WTC11 (cell line): ENCODE measurements at regions not wholly inside any gene's neighbourhood (a gene's known extent, or its start where the extent isn't known, plus 50 kb on each side); places are given as distances from the start of the nearest gene placed in this dataset.

ENCODE experiments used
- ATAC-seq: fragments of 200-7000 bp; cut with Tn5 transposase; 2 replicates; pipeline ENCODE4 v1.10.0; 2021; ENCODE audit warnings: mild to moderate bottlenecking, moderate library complexity
- CTCF ChIA-PET: fragments of 300-600 bp; sonication (Branson Sonifier 250); formaldehyde crosslinking; loops from one replicate; lab custom pipeline; 2021; ENCODE audit warnings: antibody characterized with exemption; lab: Charles Lee
- POLR2A ChIA-PET: fragments of 350-600 bp; sonication (Branson Sonifier 250); formaldehyde crosslinking; loops from one replicate; lab custom pipeline; 2021; ENCODE audit warnings: antibody characterized with exemption; lab: Charles Lee
- DNase-seq: peaks from one replicate; pipeline ENCODE4 v3.0.0; 2021; ENCODE audit warnings: low spot score
- H3K27ac Mint-ChIP-seq: 2 replicates; pipeline ENCODE4 v1.8.0; 2021; ENCODE audit warnings: mixed read lengths
- H3K27me3 Mint-ChIP-seq: 2 replicates; pipeline ENCODE4 v1.8.0; 2021; ENCODE audit warnings: low read depth, mild to moderate bottlenecking, moderate library complexity, mixed read lengths
- H3K36me3 Mint-ChIP-seq: 2 replicates; pipeline ENCODE4 v1.8.0; 2021; ENCODE audit warnings: mixed read lengths
- H3K4me1 Mint-ChIP-seq: 2 replicates; pipeline ENCODE4 v1.8.0; 2022; ENCODE audit warnings: mixed read lengths
- H3K4me3 Mint-ChIP-seq: 2 replicates; pipeline ENCODE4 v1.8.0; 2021; ENCODE audit warnings: mild to moderate bottlenecking, moderate library complexity, mixed read lengths
- H3K9me3 Mint-ChIP-seq: 2 replicates; pipeline ENCODE4 v1.8.0; 2021; ENCODE audit warnings: mixed read lengths
- ATF3 ChIP-seq: sonication (generic); formaldehyde crosslinking; conservative IDR thresholded peaks from 2 replicates; pipeline ENCODE4 v1.8.1; 2022; ENCODE audit warnings: mild to moderate bottlenecking, missing genetic modification reagents
- CREB1 ChIP-seq: sonication (generic); formaldehyde crosslinking; IDR thresholded peaks from 2 replicates; pipeline ENCODE4 v1.8.0; 2023; ENCODE audit warnings: mild to moderate bottlenecking, missing genetic modification reagents
- CREM ChIP-seq: sonication (generic); formaldehyde crosslinking; IDR thresholded peaks from 2 replicates; pipeline ENCODE4 v1.8.1; 2022; ENCODE audit warnings: mild to moderate bottlenecking, missing genetic modification reagents, moderate library complexity
- EMX1 ChIP-seq: fragments of 250-450 bp; sonication (Bioruptor Pico); IDR thresholded peaks from 2 replicates; pipeline ENCODE4 v1.8.0; 2021; ENCODE audit warnings: mild to moderate bottlenecking
- MLX ChIP-seq: sonication (generic); formaldehyde crosslinking; IDR thresholded peaks from 2 replicates; pipeline ENCODE4 v1.8.1; 2023; ENCODE audit warnings: mild to moderate bottlenecking, missing genetic modification reagents, moderate library complexity
- MXD4 ChIP-seq: fragments of 250-450 bp; sonication (Bioruptor Pico); IDR thresholded peaks from 2 replicates; pipeline ENCODE4 v1.8.0; 2021; ENCODE audit warnings: mild to moderate bottlenecking, moderate library complexity, borderline replicate concordance
- PRDM15 ChIP-seq: sonication (generic); formaldehyde crosslinking; IDR thresholded peaks from 2 replicates; pipeline ENCODE4 v1.8.0; 2022; ENCODE audit warnings: missing genetic modification reagents
- SMAD3 ChIP-seq: sonication (generic); formaldehyde crosslinking; IDR thresholded peaks from 2 replicates; pipeline ENCODE4 v1.8.0; 2022; ENCODE audit warnings: missing genetic modification reagents, mild to moderate bottlenecking, borderline replicate concordance
- SMAD4 ChIP-seq: sonication (generic); formaldehyde crosslinking; IDR thresholded peaks from 2 replicates; pipeline ENCODE4 v1.8.0; 2022; ENCODE audit warnings: mild to moderate bottlenecking, missing genetic modification reagents
- SOX15 ChIP-seq: fragments of 250-450 bp; sonication (Bioruptor Pico); IDR thresholded peaks from 2 replicates; pipeline ENCODE4 v1.9.0; 2021; ENCODE audit warnings: mild to moderate bottlenecking
- SP1 ChIP-seq: sonication (generic); formaldehyde crosslinking; conservative IDR thresholded peaks from 2 replicates; pipeline ENCODE4 v1.8.1; 2022; ENCODE audit warnings: missing genetic modification reagents
- TEAD4 ChIP-seq: sonication (generic); formaldehyde crosslinking; IDR thresholded peaks from 2 replicates; pipeline ENCODE4 v1.8.0; 2022; ENCODE audit warnings: mild to moderate bottlenecking, missing genetic modification reagents
- TP53 ChIP-seq: sonication (generic); formaldehyde crosslinking; IDR thresholded peaks from 2 replicates; pipeline ENCODE4 v1.8.1; 2023; ENCODE audit warnings: mild to moderate bottlenecking, missing genetic modification reagents
- ZNF121 ChIP-seq: sonication (generic); formaldehyde crosslinking; IDR thresholded peaks from 2 replicates; pipeline ENCODE4 v1.8.0; 2023; ENCODE audit warnings: missing genetic modification reagents
- TF ChIP-seq, protein P1 (sequence below): fragments of 200-600 bp; IDR thresholded peaks from 2 replicates; pipeline ENCODE4 v1.8.0; 2022; ENCODE audit warnings: antibody characterized with exemption
- TF ChIP-seq, protein P2 (sequence below): sonication (generic); formaldehyde crosslinking; IDR thresholded peaks from 2 replicates; pipeline ENCODE4 v1.8.1; 2022; ENCODE audit warnings: mild to moderate bottlenecking, moderate library complexity, missing genetic modification reagents

GRCh38 chr11:115629456-115630015 is 125.3 kb upstream of the CADM1 start:
- no peak overlapping the region for H3K4me3 Mint-ChIP-seq
- no peak for DNase-seq
- no peak for ATAC-seq
- H3K27me3 Mint-ChIP-seq = no peaks in the 10 kb centered on the region
- peaks cover 11% of the 10 kb centered on the region for H3K4me1 Mint-ChIP-seq
- peaks cover 13% of the 10 kb centered on the region for H3K9me3 Mint-ChIP-seq
- no peak overlapping the region for H3K27ac Mint-ChIP-seq
- ChIA-PET POLR2A (no interaction called here), CTCF (interaction anchor here (1.3 kb wide), 1 partner anchor 360 kb away, joined by 4 read pairs; no protein-coding TSS in a partner anchor)
- peaks cover 8% of the 10 kb centered on the region; the same call in 1 of the 2 replicates for H3K36me3 Mint-ChIP-seq
- TF ChIP-seq SMAD3 (no peak), MXD4 (CRISPR knock-in tag) (no peak), SOX15 (CRISPR knock-in tag) (no peak), MLX (CRISPR knock-in tag) (no peak), SP1 (CRISPR knock-in tag) (no peak), SMAD4 (CRISPR knock-in tag) (no peak), CREM (CRISPR knock-in tag) (no peak), ZNF121 (CRISPR knock-in tag) (no peak)
- TF ChIP-seq, protein P1, sequence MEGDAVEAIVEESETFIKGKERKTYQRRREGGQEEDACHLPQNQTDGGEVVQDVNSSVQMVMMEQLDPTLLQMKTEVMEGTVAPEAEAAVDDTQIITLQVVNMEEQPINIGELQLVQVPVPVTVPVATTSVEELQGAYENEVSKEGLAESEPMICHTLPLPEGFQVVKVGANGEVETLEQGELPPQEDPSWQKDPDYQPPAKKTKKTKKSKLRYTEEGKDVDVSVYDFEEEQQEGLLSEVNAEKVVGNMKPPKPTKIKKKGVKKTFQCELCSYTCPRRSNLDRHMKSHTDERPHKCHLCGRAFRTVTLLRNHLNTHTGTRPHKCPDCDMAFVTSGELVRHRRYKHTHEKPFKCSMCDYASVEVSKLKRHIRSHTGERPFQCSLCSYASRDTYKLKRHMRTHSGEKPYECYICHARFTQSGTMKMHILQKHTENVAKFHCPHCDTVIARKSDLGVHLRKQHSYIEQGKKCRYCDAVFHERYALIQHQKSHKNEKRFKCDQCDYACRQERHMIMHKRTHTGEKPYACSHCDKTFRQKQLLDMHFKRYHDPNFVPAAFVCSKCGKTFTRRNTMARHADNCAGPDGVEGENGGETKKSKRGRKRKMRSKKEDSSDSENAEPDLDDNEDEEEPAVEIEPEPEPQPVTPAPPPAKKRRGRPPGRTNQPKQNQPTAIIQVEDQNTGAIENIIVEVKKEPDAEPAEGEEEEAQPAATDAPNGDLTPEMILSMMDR = no peak

DNA sequence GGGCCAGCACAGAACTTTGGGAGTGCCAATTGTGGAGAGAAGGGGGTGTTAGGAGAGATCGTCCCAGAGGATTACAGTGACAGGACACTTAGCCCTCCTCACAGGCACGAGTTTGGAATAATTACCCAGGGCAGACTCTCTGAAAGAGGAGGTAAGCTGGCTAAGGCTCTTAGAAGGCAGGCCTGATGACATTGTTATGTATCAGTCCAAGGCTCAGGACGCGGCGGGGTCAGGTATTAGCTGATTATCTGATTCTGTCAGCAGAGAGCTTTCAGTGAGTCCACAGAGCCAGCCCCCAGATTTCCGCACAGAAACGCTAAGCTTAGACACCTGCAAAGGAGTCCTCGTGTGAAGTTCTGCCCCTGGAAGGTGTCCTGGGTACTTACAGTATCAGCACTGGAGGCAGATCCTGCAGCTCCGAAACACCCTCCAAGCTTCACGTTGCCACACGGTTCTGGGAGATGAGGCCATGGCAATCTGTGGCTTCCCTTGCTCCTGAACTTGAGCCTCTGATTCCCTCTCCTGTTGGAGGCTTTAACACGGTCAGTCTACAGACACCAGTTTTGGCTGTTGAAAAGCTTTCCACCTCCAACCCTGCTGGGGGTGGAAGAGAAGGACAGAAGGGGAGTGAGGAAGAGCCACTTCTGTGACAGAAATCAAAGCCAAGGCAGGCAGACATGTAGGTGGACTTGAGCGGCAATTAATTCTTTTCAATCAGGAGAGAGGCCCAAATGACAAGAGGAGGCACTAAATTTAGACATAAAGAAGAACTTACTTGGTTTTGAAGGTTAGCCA is 123.6 kb upstream of the CADM1 start:
- 0 out of 2 replicates have a peak, but pooled peaks cover 3% of the 10 kb centered on the region for H3K36me3 Mint-ChIP-seq
- CTCF ChIA-PET = interaction anchor here (0.6 kb wide), 1 partner anchor 42 kb away, joined by 4 read pairs; no protein-coding TSS in a partner anchor
- no peaks in the 10 kb centered on the region for H3K27me3 Mint-ChIP-seq
- H3K9me3 Mint-ChIP-seq = peaks cover 7% of the 10 kb centered on the region
- no peak for ATAC-seq
- TF ChIP-seq PRDM15 (no peak), CREB1 (CRISPR knock-in tag) (no peak), TEAD4 (CRISPR knock-in tag) (no peak), SP1 (CRISPR knock-in tag) (no peak), ATF3 (CRISPR knock-in tag) (no peak), TP53 (CRISPR knock-in tag) (no peak), EMX1 (no peak)
- TF ChIP-seq, protein P2, sequence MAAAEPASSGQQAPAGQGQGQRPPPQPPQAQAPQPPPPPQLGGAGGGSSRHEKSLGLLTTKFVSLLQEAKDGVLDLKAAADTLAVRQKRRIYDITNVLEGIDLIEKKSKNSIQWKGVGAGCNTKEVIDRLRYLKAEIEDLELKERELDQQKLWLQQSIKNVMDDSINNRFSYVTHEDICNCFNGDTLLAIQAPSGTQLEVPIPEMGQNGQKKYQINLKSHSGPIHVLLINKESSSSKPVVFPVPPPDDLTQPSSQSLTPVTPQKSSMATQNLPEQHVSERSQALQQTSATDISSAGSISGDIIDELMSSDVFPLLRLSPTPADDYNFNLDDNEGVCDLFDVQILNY (CRISPR knock-in tag) = no peak
- TF ChIP-seq, all 79 proteins: peak for 0
- H3K27ac Mint-ChIP-seq = no peak overlapping the region
- H3K4me1 Mint-ChIP-seq = peaks cover 11% of the 10 kb centered on the region
- no peak for DNase-seq
- no peak overlapping the region for H3K4me3 Mint-ChIP-seq
- POLR2A ChIA-PET = no interaction called here
